ENCODE measurements at regions not wholly inside any gene's neighbourhood (a gene's known extent, or its start where the extent isn't known, plus 50 kb on each side); places are given as distances from the start of the nearest gene placed in this dataset.

- Histone ChIP-seq H3K4me3 (ENCODE audit: insufficient read depth, low read depth, low read length, poor library complexity, severe bottlenecking) (no peak overlapping the region), H3K9me3 (ENCODE audit: control insufficient read depth, low read length) (no peaks in the 10 kb centered on the region), H3K27me3 (replicated peaks; ENCODE audit: control insufficient read depth, insufficient read depth, low read length, poor library complexity, severe bottlenecking) (no peaks in the 10 kb centered on the region), H3K4me1 (ENCODE audit: control insufficient read depth, insufficient read depth, low read length, poor library complexity, severe bottlenecking) (no peaks in the 10 kb centered on the region), H3K36me3 (ENCODE audit: control insufficient read depth, insufficient read depth, low read length) (no peaks in the 10 kb centered on the region), H3K27ac (ENCODE audit: insufficient read depth, low read length, poor library complexity, severe bottlenecking) (no peak overlapping the region)
- no peak for DNase-seq
These were observed 64.3 kb downstream of the MRPL14 start for GRCh38 chr6:44062771-44063560.

GRCh38 chr6:44062105-44062770, 65.0 kb downstream of the MRPL14 start:
- H3K4me1 ChIP-seq (ENCODE audit: control insufficient read depth, insufficient read depth, low read length, poor library complexity, severe bottlenecking), result no peaks in the 10 kb centered on the region
- H3K36me3 ChIP-seq (ENCODE audit: control insufficient read depth, insufficient read depth, low read length), result no peaks in the 10 kb centered on the region
- no peak for DNase-seq
- no peaks in the 10 kb centered on the region for H3K9me3 ChIP-seq (ENCODE audit: control insufficient read depth, low read length)
- H3K27ac ChIP-seq (ENCODE audit: insufficient read depth, low read length, poor library complexity, severe bottlenecking), result no peak overlapping the region
- no peaks in the 10 kb centered on the region for H3K27me3 ChIP-seq (replicated peaks; ENCODE audit: control insufficient read depth, insufficient read depth, low read length, poor library complexity, severe bottlenecking)
- H3K4me3 ChIP-seq (ENCODE audit: insufficient read depth, low read depth, low read length, poor library complexity, severe bottlenecking), result no peak overlapping the region

- H3K27me3 ChIP-seq (replicated peaks; ENCODE audit: control insufficient read depth, insufficient read depth, low read length, poor library complexity, severe bottlenecking), result no peaks in the 10 kb centered on the region
- no peaks in the 10 kb centered on the region for H3K9me3 ChIP-seq (ENCODE audit: control insufficient read depth, low read length)
- no peak overlapping the region for H3K27ac ChIP-seq (ENCODE audit: insufficient read depth, low read length, poor library complexity, severe bottlenecking)
- no peak for DNase-seq
- no peaks in the 10 kb centered on the region for H3K36me3 ChIP-seq (ENCODE audit: control insufficient read depth, insufficient read depth, low read length)
- no peaks in the 10 kb centered on the region for H3K4me1 ChIP-seq (ENCODE audit: control insufficient read depth, insufficient read depth, low read length, poor library complexity, severe bottlenecking)
- no peak overlapping the region for H3K4me3 ChIP-seq (ENCODE audit: insufficient read depth, low read depth, low read length, poor library complexity, severe bottlenecking)
These were observed 65.7 kb downstream of the MRPL14 start for GRCh38 chr6:44061375-44062104.

- H3K27ac ChIP-seq (ENCODE audit: insufficient read depth, low read length, poor library complexity, severe bottlenecking), result no peak overlapping the region
- no peak for DNase-seq
- H3K4me1 ChIP-seq (ENCODE audit: control insufficient read depth, insufficient read depth, low read length, poor library complexity, severe bottlenecking), result no peaks in the 10 kb centered on the region
These were observed 66.5 kb downstream of the MRPL14 start for GRCh38 chr6:44060612-44061374.

GRCh38 chr6:44059359-44060346, 67.6 kb downstream of the MRPL14 start:
- DNase-seq, result no peak
- Histone ChIP-seq H3K4me3 (ENCODE audit: insufficient read depth, low read depth, low read length, poor library complexity, severe bottlenecking) (no peak overlapping the region), H3K36me3 (ENCODE audit: control insufficient read depth, insufficient read depth, low read length) (no peaks in the 10 kb centered on the region), H3K27ac (ENCODE audit: insufficient read depth, low read length, poor library complexity, severe bottlenecking) (no peak overlapping the region), H3K27me3 (replicated peaks; ENCODE audit: control insufficient read depth, insufficient read depth, low read length, poor library complexity, severe bottlenecking) (no peaks in the 10 kb centered on the region), H3K9me3 (ENCODE audit: control insufficient read depth, low read length) (no peaks in the 10 kb centered on the region), H3K4me1 (ENCODE audit: control insufficient read depth, insufficient read depth, low read length, poor library complexity, severe bottlenecking) (no peaks in the 10 kb centered on the region)

More at GRCh38 chr6:44060612-44061374, 66.5 kb downstream of the MRPL14 start:
- Histone ChIP-seq H3K4me3 (ENCODE audit: insufficient read depth, low read depth, low read length, poor library complexity, severe bottlenecking) (no peak overlapping the region), H3K9me3 (ENCODE audit: control insufficient read depth, low read length) (no peaks in the 10 kb centered on the region), H3K36me3 (ENCODE audit: control insufficient read depth, insufficient read depth, low read length) (no peaks in the 10 kb centered on the region), H3K27me3 (replicated peaks; ENCODE audit: control insufficient read depth, insufficient read depth, low read length, poor library complexity, severe bottlenecking) (no peaks in the 10 kb centered on the region)

- no peak overlapping the region for H3K4me3 ChIP-seq (ENCODE audit: insufficient read depth, low read depth, low read length, poor library complexity, severe bottlenecking)
- no peak overlapping the region for H3K27ac ChIP-seq (ENCODE audit: insufficient read depth, low read length, poor library complexity, severe bottlenecking)
- no peaks in the 10 kb centered on the region for H3K9me3 ChIP-seq (ENCODE audit: control insufficient read depth, low read length)
- no peaks in the 10 kb centered on the region for H3K36me3 ChIP-seq (ENCODE audit: control insufficient read depth, insufficient read depth, low read length)
- no peaks in the 10 kb centered on the region for H3K4me1 ChIP-seq (ENCODE audit: control insufficient read depth, insufficient read depth, low read length, poor library complexity, severe bottlenecking)
- H3K27me3 ChIP-seq (replicated peaks; ENCODE audit: control insufficient read depth, insufficient read depth, low read length, poor library complexity, severe bottlenecking), result no peaks in the 10 kb centered on the region
- no peak for DNase-seq
These were observed 68.5 kb downstream of the MRPL14 start for GRCh38 chr6:44058617-44059358.

DNA sequence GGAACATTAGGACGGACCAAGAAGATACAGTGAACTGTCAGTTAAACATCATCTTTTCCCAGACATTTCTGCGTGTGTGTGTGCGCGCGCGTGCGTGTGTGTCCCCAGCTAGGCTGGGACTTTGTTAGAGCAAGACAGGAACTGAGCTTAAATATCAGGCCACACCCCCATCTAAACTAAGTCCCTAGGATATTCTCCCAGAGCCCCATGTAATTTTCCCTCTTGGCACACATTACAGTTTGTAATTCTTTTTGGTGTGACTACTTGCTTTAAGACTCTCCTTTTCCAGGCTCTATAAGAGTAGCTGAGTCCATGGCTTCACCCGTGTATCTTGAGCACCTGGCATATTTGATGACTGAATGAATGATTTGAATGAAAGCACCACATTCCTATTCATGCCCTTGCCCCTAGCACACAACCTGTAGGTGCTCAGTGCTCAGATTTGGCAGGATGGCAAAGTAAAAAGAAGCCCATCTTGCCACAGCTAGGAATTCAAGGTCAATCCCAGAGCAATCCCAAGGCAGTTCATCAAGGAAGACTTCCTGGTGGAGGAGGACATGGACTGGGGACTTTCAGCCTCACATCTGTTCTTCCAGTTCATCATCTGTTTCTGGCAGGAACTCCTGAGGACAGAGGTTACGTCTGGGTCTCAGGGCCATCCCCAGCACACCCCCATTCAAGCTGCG, 69.2 kb downstream of the MRPL14 start:
- no peak overlapping the region for H3K4me3 ChIP-seq (ENCODE audit: insufficient read depth, low read depth, low read length, poor library complexity, severe bottlenecking)

DNA sequence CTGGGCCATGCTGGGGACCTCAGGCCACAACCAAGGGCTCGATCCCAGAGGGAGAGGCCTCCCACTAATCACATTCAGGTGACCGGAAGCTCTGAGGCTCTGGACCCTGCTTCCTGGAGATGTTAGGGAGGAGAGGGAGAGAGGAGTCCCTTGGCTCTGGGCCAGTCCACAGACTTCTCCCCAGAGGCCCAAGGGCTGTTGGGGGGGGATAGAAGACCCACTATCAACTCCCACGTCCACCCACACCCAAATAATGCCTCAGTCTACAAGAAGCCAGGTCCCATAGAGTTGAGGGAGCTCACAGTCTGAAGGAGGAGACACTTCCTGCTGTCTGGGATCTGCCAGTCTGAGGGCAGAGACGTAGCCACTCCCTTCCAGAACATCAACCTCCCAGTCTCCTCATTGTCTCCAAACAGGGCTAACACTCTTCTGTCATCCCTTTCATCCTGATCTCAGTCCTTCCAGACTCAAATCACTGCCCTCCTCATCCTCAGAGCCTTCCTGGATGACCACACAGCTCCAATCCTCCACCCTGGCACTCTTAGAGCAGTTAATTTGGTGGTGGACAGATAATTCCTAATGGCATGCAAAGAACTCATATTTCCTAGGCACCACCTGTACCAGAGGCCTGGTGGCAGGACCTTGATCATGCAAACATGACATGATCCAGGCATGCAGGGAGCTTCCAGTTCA, 69.9 kb downstream of the MRPL14 start:
- H3K27ac ChIP-seq (ENCODE audit: insufficient read depth, low read length, poor library complexity, severe bottlenecking), result no peak overlapping the region
- no peaks in the 10 kb centered on the region for H3K4me1 ChIP-seq (ENCODE audit: control insufficient read depth, insufficient read depth, low read length, poor library complexity, severe bottlenecking)
- H3K27me3 ChIP-seq (replicated peaks; ENCODE audit: control insufficient read depth, insufficient read depth, low read length, poor library complexity, severe bottlenecking), result no peaks in the 10 kb centered on the region
- no peak overlapping the region for H3K4me3 ChIP-seq (ENCODE audit: insufficient read depth, low read depth, low read length, poor library complexity, severe bottlenecking)
- no peaks in the 10 kb centered on the region for H3K36me3 ChIP-seq (ENCODE audit: control insufficient read depth, insufficient read depth, low read length)
- no peak for DNase-seq
- no peaks in the 10 kb centered on the region for H3K9me3 ChIP-seq (ENCODE audit: control insufficient read depth, low read length)

More for the DNA sequence above, 69.2 kb downstream of the MRPL14 start:
- Histone ChIP-seq H3K9me3 (ENCODE audit: control insufficient read depth, low read length) (no peaks in the 10 kb centered on the region), H3K27me3 (replicated peaks; ENCODE audit: control insufficient read depth, insufficient read depth, low read length, poor library complexity, severe bottlenecking) (no peaks in the 10 kb centered on the region), H3K4me1 (ENCODE audit: control insufficient read depth, insufficient read depth, low read length, poor library complexity, severe bottlenecking) (no peaks in the 10 kb centered on the region), H3K27ac (ENCODE audit: insufficient read depth, low read length, poor library complexity, severe bottlenecking) (no peak overlapping the region), H3K36me3 (ENCODE audit: control insufficient read depth, insufficient read depth, low read length) (no peaks in the 10 kb centered on the region)
- no peak for DNase-seq

All from effector memory CD4-positive, alpha-beta T cell (primary cell).